HG03442 (cell line): ENCODE measurements at regions not wholly inside any gene's neighbourhood (a gene's known extent, or its start where the extent isn't known, plus 50 kb on each side); places are given as distances from the start of the nearest gene placed in this dataset.

Experiments used
- ATAC-seq: cut with Tn5 transposase; IDR thresholded peaks from one replicate; pipeline ENCODE4 v1.9.1; 2021; ENCODE audit warnings: mild to moderate bottlenecking, moderate library complexity; ENCODE audit not compliant: unreplicated experiment

GRCh38 chrX:147693511-147693910, 218.2 kb upstream of the FMR1 start:
- no peak for ATAC-seq

- ATAC-seq, result no peak
Measured at GRCh38 chrX:147699061-147699460, 212.7 kb upstream of the FMR1 start.

GRCh38 chrX:147710301-147710700, 201.4 kb upstream of the FMR1 start:
- ATAC-seq, result no peak

GRCh38 chrX:147733369-147733768, 178.3 kb upstream of the FMR1 start:
- no peak for ATAC-seq

GRCh38 chrX:147735364-147735763, 176.4 kb upstream of the FMR1 start:
- no peak for ATAC-seq

GRCh38 chrX:147736045-147736444, 175.7 kb upstream of the FMR1 start:
- no peak for ATAC-seq

- no peak for ATAC-seq
Measured at GRCh38 chrX:147737690-147738089, 174.0 kb upstream of the FMR1 start.

- no peak for ATAC-seq
Measured at GRCh38 chrX:147738265-147738664, 173.5 kb upstream of the FMR1 start.

- ATAC-seq, result no peak
Measured at GRCh38 chrX:147739196-147739595, 172.5 kb upstream of the FMR1 start.

- ATAC-seq, result no peak
Measured at GRCh38 chrX:147741776-147742175, 169.9 kb upstream of the FMR1 start.

GRCh38 chrX:147749308-147749707, 162.4 kb upstream of the FMR1 start:
- no peak for ATAC-seq

GRCh38 chrX:147757750-147758149, 154.0 kb upstream of the FMR1 start:
- no peak for ATAC-seq

GRCh38 chrX:147763131-147763530, 148.6 kb upstream of the FMR1 start:
- ATAC-seq, result no peak

- no peak for ATAC-seq
Measured at GRCh38 chrX:147764868-147765267, 146.9 kb upstream of the FMR1 start.

- no peak for ATAC-seq
Measured at GRCh38 chrX:147770858-147771257, 140.9 kb upstream of the FMR1 start.

GRCh38 chrX:147776988-147777387, 134.7 kb upstream of the FMR1 start:
- ATAC-seq, result no peak

GRCh38 chrX:147779173-147779572, 132.5 kb upstream of the FMR1 start:
- ATAC-seq, result no peak

GRCh38 chrX:147781844-147782243, 129.9 kb upstream of the FMR1 start:
- ATAC-seq, result no peak

GRCh38 chrX:147788641-147789350, 122.9 kb upstream of the FMR1 start:
- ATAC-seq, result no peak

GRCh38 chrX:147800663-147801062, 111.1 kb upstream of the FMR1 start:
- ATAC-seq, result no peak

GRCh38 chrX:147803948-147804347, 107.8 kb upstream of the FMR1 start:
- peak; percentile 53 for ATAC-seq

- no peak for ATAC-seq
Measured at GRCh38 chrX:147811803-147812202, 99.9 kb upstream of the FMR1 start.

- no peak for ATAC-seq
Measured at GRCh38 chrX:147827070-147827469, 84.6 kb upstream of the FMR1 start.
